Ectodermal cell (in vitro differentiated cells): ENCODE measurements at regions not wholly inside any gene's neighbourhood (a gene's known extent, or its start where the extent isn't known, plus 50 kb on each side); places are given as distances from the start of the nearest gene placed in this dataset.
"Not testable (repeated sequence)": the region's sequence is repeated elsewhere in the genome, so short reads cannot be mapped to it uniquely, and the experiment has no call there.

Experiments
- H3K27ac ChIP-seq: 2 replicates; pipeline ENCODE4 v1.7.0; 2013; ENCODE audit warnings: mild to moderate bottlenecking, low read depth, low read length; ENCODE audit not compliant: insufficient read depth, poor library complexity, severe bottlenecking
- H3K27me3 ChIP-seq: 2 replicates; pipeline ENCODE4 v1.7.0; 2013; ENCODE audit warnings: mild to moderate bottlenecking, low read length; ENCODE audit not compliant: insufficient read depth, control insufficient read depth, poor library complexity, severe bottlenecking
- H3K36me3 ChIP-seq: one replicate; pipeline ENCODE4 v1.7.0; 2013; ENCODE audit warnings: low read length; ENCODE audit not compliant: control insufficient read depth, insufficient read depth
- H3K4me1 ChIP-seq: one replicate; pipeline ENCODE4 v1.7.0; 2013; ENCODE audit warnings: low read length; ENCODE audit not compliant: control insufficient read depth, insufficient read depth
- H3K4me3 ChIP-seq: 2 replicates; pipeline ENCODE4 v1.7.0; 2013; ENCODE audit warnings: low read depth, low read length, control low read depth; ENCODE audit not compliant: insufficient read depth
- H3K9me3 ChIP-seq: 2 replicates; pipeline ENCODE4 v1.7.0; 2013; ENCODE audit warnings: mild to moderate bottlenecking, low read length, moderate library complexity; ENCODE audit not compliant: control insufficient read depth
- WGBS, 2 experiments: methylation state at CpG; one replicate each; pipeline ENCODE4 v1.1.7; 2013; ENCODE audit warnings: missing lambda C conversion rate in 2 of 2; 5-methylcytosine and 5-hydroxymethylcytosine counted together

DNA sequence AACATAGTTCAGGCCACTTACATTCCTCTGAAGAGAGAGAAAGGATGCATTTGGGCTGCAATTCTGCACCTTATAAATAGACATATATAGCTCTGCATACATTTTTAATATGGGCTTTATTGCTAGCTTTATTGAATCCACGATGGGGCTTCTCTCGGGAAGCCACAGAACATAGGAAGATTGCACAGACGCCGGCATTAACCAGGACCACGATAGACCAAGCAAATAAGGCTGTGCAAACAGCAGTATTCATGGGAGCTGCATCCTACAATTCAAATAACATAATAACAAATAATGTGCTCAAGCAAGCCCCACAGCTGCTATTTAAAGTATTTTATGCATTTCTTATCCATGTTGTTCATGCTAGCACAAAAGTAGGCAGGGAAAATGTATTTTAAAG lies 432.3 kb downstream of the TMEM114 start:
- 90 to 93% methylated on average over 5 of the region's 5 CpGs for WGBS, 2 experiments

GRCh38 chr16:8155275-8155674 lies 435.0 kb downstream of the TMEM114 start:
- Histone ChIP-seq H3K4me3 (no peak overlapping the region), H3K36me3 (no peaks in the 10 kb centered on the region), H3K27ac (no peak overlapping the region), H3K27me3 (no peaks in the 10 kb centered on the region), H3K9me3 (peaks cover 2% of the 10 kb centered on the region), H3K4me1 (no peaks in the 10 kb centered on the region)
- 92 to 93% methylated on average over 1 of the region's 2 CpGs for WGBS, 2 experiments

More for the DNA sequence above, 432.3 kb downstream of the TMEM114 start:
- Histone ChIP-seq H3K4me1 (no peaks in the 10 kb centered on the region), H3K27me3 (no peaks in the 10 kb centered on the region), H3K9me3 (peaks cover 2% of the 10 kb centered on the region), H3K27ac (no peak overlapping the region), H3K36me3 (no peaks in the 10 kb centered on the region), H3K4me3 (no peak overlapping the region)

DNA sequence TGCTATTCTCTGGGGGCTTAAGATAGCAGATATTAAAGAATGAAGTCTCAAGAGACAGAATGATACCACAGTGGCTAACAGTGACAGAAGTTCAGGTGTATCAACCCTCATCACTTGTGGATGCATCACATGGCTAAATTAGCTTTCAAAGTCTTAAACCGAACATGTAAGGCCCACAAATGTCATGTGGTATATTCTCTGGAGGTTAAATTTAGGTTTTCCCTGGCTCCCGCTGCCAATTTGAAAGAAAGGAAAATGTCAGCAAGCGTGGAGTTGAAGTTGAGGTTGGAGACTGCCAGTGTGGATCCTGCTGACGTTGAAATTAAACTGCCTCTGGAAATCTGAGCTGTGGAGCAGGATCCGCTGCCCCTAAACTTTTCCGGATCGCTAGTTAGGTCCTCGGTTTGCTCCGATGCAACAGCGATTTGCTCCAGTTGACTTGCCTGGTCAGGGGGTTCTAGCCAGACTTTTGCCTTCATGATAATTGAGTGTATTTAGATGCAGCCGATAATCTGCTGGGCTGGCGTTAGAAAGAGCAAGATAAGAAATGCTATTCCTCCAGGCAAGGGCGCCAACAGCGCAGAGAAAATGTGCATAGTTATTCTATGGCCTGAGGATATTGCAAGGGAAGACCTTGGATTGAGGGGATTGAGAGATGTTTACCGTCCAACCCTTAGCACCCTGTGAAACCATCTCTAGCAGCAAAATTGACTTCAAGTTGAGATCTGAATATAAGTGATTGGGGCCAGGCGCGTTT lies 443.9 kb downstream of the TMEM114 start:
- Histone ChIP-seq H3K27me3 (no peaks in the 10 kb centered on the region), H3K27ac (no peak overlapping the region), H3K4me1 (no peaks in the 10 kb centered on the region), H3K9me3 (no peaks in the 10 kb centered on the region), H3K4me3 (no peak overlapping the region), H3K36me3 (no peaks in the 10 kb centered on the region)
- 94 to 95% methylated on average over 17 of the region's 17 CpGs for WGBS, 2 experiments

DNA sequence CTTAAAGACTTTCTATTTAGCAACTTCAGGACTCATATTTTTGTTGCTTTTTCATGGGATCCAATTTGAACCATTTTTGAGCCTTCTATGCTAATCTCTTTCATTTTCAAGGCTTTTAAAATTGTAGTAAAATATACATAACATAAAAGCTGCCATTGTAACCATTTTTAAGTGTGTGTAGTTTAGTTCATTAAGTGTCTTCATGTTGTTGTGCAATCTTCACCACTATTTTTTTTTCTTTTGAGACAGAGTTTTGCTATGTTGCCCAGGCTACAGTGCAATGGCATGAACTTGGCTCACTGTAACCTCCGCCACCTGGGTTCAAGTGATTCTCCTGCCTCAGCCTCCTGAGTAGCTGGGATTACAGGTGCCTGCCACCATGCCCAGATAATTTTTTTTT lies 451.6 kb downstream of the TMEM114 start:
- no peaks in the 10 kb centered on the region for H3K9me3 ChIP-seq
- no peak overlapping the region for H3K4me3 ChIP-seq
- H3K27ac ChIP-seq, result no peak overlapping the region
- WGBS, 2 experiments, result 94 to 100% methylated on average over 1 of the region's 1 CpG
- H3K36me3 ChIP-seq, result no peaks in the 10 kb centered on the region
- H3K4me1 ChIP-seq, result no peaks in the 10 kb centered on the region
- no peaks in the 10 kb centered on the region for H3K27me3 ChIP-seq

- H3K27ac ChIP-seq, result no peak overlapping the region
- no peaks in the 10 kb centered on the region for H3K27me3 ChIP-seq
- no peaks in the 10 kb centered on the region for H3K9me3 ChIP-seq
- WGBS, 2 experiments, result 77% methylated on average over 8 of the region's 8 CpGs
- no peaks in the 10 kb centered on the region for H3K36me3 ChIP-seq
- H3K4me1 ChIP-seq, result no peaks in the 10 kb centered on the region
- H3K4me3 ChIP-seq, result no peak overlapping the region
Measured at GRCh38 chr16:8137606-8138005, 452.7 kb downstream of the TMEM114 start.

GRCh38 chr16:8130197-8130596 lies 460.1 kb downstream of the TMEM114 start:
- Histone ChIP-seq H3K27me3 (no peaks in the 10 kb centered on the region), H3K9me3 (no peaks in the 10 kb centered on the region), H3K36me3 (no peaks in the 10 kb centered on the region), H3K4me1 (no peaks in the 10 kb centered on the region), H3K4me3 (no peak overlapping the region), H3K27ac (no peak overlapping the region)
- WGBS, 2 experiments, result 91 to 95% methylated on average over 4 of the region's 4 CpGs

- Histone ChIP-seq H3K27me3 (no peaks in the 10 kb centered on the region), H3K9me3 (no peaks in the 10 kb centered on the region), H3K36me3 (no peaks in the 10 kb centered on the region), H3K27ac (no peak overlapping the region), H3K4me3 (no peak overlapping the region), H3K4me1 (no peaks in the 10 kb centered on the region)
- 94 to 96% methylated on average over 11 of the region's 11 CpGs for WGBS, 2 experiments
Measured at GRCh38 chr16:8127070-8127469, 463.2 kb downstream of the TMEM114 start.

- H3K27ac ChIP-seq, result no peak overlapping the region
- no peak overlapping the region for H3K4me3 ChIP-seq
- no peaks in the 10 kb centered on the region for H3K36me3 ChIP-seq
- H3K4me1 ChIP-seq, result no peaks in the 10 kb centered on the region
- H3K27me3 ChIP-seq, result no peaks in the 10 kb centered on the region
- WGBS, 2 experiments, result 96 to 98% methylated on average over 3 of the region's 3 CpGs
- H3K9me3 ChIP-seq, result no peaks in the 10 kb centered on the region
Measured at GRCh38 chr16:8126313-8126712, 464.0 kb downstream of the TMEM114 start.

DNA sequence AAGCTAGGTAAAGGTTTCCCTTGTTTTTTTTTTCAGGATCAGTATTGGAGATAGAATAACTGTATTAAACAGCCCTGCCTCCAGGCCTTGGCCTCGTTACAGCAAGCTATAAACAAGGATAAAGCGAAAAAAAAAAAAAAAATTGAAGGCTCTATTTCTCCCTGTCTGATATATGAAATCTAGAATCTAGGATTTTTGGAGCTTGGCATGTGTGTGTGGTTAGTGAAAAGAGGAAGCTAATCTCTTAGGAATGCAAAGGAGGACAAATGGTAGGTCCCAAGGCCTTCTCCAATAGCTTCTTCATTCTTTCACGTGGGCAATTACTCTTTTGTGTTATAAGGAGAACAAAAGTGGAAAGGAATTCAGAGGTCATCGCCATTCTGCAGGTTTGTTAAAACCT lies 470.3 kb downstream of the TMEM114 start:
- no peak overlapping the region for H3K4me3 ChIP-seq
- no peaks in the 10 kb centered on the region for H3K27me3 ChIP-seq
- 81 to 92% methylated on average over 4 of the region's 4 CpGs for WGBS, 2 experiments
- H3K36me3 ChIP-seq, result no peaks in the 10 kb centered on the region
- no peak overlapping the region for H3K27ac ChIP-seq
- H3K9me3 ChIP-seq, result no peaks in the 10 kb centered on the region
- no peaks in the 10 kb centered on the region for H3K4me1 ChIP-seq

DNA sequence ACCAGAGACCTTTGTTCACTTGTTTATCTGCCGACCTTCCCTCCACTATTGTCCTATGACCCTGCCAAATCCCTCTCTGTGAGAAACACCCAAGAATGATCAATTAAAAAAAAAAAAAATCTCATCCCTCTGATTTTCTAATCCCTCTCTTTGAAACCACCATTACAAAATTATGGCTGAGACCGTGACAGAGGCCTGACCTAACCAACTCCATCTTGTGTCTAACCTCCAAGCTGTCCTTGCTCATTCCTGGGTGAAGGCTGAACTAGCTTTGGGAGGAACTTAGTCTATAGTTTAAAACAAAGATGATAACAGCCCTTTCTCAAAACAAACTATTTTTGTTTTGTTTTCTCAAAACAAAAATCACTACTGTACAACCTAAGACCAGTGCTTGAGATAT lies 474.5 kb downstream of the TMEM114 start:
- Histone ChIP-seq H3K9me3 (no peaks in the 10 kb centered on the region), H3K36me3 (no peaks in the 10 kb centered on the region), H3K27ac (no peak overlapping the region), H3K27me3 (no peaks in the 10 kb centered on the region), H3K4me1 (no peaks in the 10 kb centered on the region), H3K4me3 (no peak overlapping the region)
- 62 to 66% methylated on average over 2 of the region's 2 CpGs for whole genome bisulfite sequencing, 2 experiments

GRCh38 chr16:8114941-8115340 lies 475.4 kb downstream of the TMEM114 start:
- H3K4me3 ChIP-seq, H3K27ac ChIP-seq, H3K36me3 ChIP-seq, H3K4me1 ChIP-seq, H3K27me3 ChIP-seq, H3K9me3 ChIP-seq: not testable (repeated sequence)
- WGBS, 2 experiments, result 96% methylated on average over 32 of the region's 32 CpGs
